OCI-LY1 (cell line): ENCODE measurements at regions not wholly inside any gene's neighbourhood (a gene's known extent, or its start where the extent isn't known, plus 50 kb on each side); places are given as distances from the start of the nearest gene placed in this dataset.

ENCODE experiments used
- EZH2 ChIP-seq: fragments of 200-600 bp; sonication (generic), shearing (Covaris generic); IDR thresholded peaks from 2 replicates; pipeline ENCODE4 v1.8.0; 2017; ENCODE audit warnings: borderline replicate concordance, mixed run types, mild to moderate bottlenecking, antibody characterized with exemption, low read length, moderate library complexity, mixed read lengths
- TF ChIP-seq, protein P1 (sequence below): fragments of 200-600 bp; sonication (generic), shearing (Covaris generic); IDR thresholded peaks from 2 replicates; pipeline ENCODE4 v1.5.1; 2017; ENCODE audit warnings: mild to moderate bottlenecking, antibody characterized with exemption, low read length, moderate library complexity, mixed read lengths

DNA sequence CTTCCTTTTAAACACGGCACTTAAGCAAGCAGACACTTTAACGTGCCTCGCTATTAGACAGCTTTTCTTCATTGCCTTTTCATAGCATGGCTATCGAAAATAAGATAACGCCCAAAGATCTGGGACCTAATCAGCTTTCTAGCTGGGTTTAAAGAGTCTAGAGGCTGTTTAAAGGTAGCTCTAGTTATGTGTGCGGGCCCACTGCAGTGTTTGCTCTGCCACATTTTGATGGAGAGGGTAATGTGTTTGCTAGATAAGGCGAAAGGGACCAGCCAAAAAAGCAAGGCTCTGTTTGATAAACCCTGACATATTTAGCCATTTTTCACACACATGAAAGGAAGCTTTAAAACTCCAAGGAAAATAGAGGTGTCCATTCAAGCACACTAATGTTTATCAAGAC lies 91.6 kb downstream of the NR2F2 start:
- no peak for TF ChIP-seq EZH2
- TF ChIP-seq, protein P1, sequence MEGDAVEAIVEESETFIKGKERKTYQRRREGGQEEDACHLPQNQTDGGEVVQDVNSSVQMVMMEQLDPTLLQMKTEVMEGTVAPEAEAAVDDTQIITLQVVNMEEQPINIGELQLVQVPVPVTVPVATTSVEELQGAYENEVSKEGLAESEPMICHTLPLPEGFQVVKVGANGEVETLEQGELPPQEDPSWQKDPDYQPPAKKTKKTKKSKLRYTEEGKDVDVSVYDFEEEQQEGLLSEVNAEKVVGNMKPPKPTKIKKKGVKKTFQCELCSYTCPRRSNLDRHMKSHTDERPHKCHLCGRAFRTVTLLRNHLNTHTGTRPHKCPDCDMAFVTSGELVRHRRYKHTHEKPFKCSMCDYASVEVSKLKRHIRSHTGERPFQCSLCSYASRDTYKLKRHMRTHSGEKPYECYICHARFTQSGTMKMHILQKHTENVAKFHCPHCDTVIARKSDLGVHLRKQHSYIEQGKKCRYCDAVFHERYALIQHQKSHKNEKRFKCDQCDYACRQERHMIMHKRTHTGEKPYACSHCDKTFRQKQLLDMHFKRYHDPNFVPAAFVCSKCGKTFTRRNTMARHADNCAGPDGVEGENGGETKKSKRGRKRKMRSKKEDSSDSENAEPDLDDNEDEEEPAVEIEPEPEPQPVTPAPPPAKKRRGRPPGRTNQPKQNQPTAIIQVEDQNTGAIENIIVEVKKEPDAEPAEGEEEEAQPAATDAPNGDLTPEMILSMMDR, result no peak
